Ectodermal cell (in vitro differentiated cells): ENCODE measurements at regions not wholly inside any gene's neighbourhood (a gene's known extent, or its start where the extent isn't known, plus 50 kb on each side); places are given as distances from the start of the nearest gene placed in this dataset.

Experiments
- H3K27ac ChIP-seq: 2 replicates; pipeline ENCODE4 v1.7.0; 2013; ENCODE audit warnings: mild to moderate bottlenecking, low read depth, low read length; ENCODE audit not compliant: insufficient read depth, poor library complexity, severe bottlenecking
- H3K27me3 ChIP-seq: 2 replicates; pipeline ENCODE4 v1.7.0; 2013; ENCODE audit warnings: mild to moderate bottlenecking, low read length; ENCODE audit not compliant: insufficient read depth, control insufficient read depth, poor library complexity, severe bottlenecking
- H3K36me3 ChIP-seq: one replicate; pipeline ENCODE4 v1.7.0; 2013; ENCODE audit warnings: low read length; ENCODE audit not compliant: control insufficient read depth, insufficient read depth
- H3K4me1 ChIP-seq: one replicate; pipeline ENCODE4 v1.7.0; 2013; ENCODE audit warnings: low read length; ENCODE audit not compliant: control insufficient read depth, insufficient read depth
- H3K4me3 ChIP-seq: 2 replicates; pipeline ENCODE4 v1.7.0; 2013; ENCODE audit warnings: low read depth, low read length, control low read depth; ENCODE audit not compliant: insufficient read depth
- H3K9me3 ChIP-seq: 2 replicates; pipeline ENCODE4 v1.7.0; 2013; ENCODE audit warnings: mild to moderate bottlenecking, low read length, moderate library complexity; ENCODE audit not compliant: control insufficient read depth
- WGBS, 2 experiments: methylation state at CpG; one replicate each; pipeline ENCODE4 v1.1.7; 2013; ENCODE audit warnings: missing lambda C conversion rate in 2 of 2; 5-methylcytosine and 5-hydroxymethylcytosine counted together

- no peaks in the 10 kb centered on the region for H3K27me3 ChIP-seq
- no peaks in the 10 kb centered on the region for H3K4me1 ChIP-seq
- no peaks in the 10 kb centered on the region for H3K36me3 ChIP-seq
- 93 to 95% methylated on average over 2 of the region's 2 CpGs for WGBS, 2 experiments
- peaks cover 4% of the 10 kb centered on the region for H3K9me3 ChIP-seq
- H3K27ac ChIP-seq, result no peak overlapping the region
- no peak overlapping the region for H3K4me3 ChIP-seq
These were observed 1230.4 kb downstream of the AACS start for GRCh38 chr12:126295652-126296051.

GRCh38 chr12:126309278-126309677 is 1244.0 kb downstream of the AACS start:
- Histone ChIP-seq H3K27ac (no peak overlapping the region), H3K4me1 (no peaks in the 10 kb centered on the region), H3K9me3 (no peaks in the 10 kb centered on the region), H3K4me3 (no peak overlapping the region), H3K27me3 (no peaks in the 10 kb centered on the region), H3K36me3 (no peaks in the 10 kb centered on the region)
- WGBS, 2 experiments, result 92 to 96% methylated on average over 3 of the region's 3 CpGs

- no peaks in the 10 kb centered on the region for H3K4me1 ChIP-seq
- no peaks in the 10 kb centered on the region for H3K36me3 ChIP-seq
- no peak overlapping the region for H3K27ac ChIP-seq
- no peak overlapping the region for H3K4me3 ChIP-seq
- H3K9me3 ChIP-seq, result no peaks in the 10 kb centered on the region
- 89 to 95% methylated on average over 3 of the region's 3 CpGs for WGBS, 2 experiments
- H3K27me3 ChIP-seq, result no peaks in the 10 kb centered on the region
These were observed 1247.2 kb downstream of the AACS start for GRCh38 chr12:126312457-126312856.

- no peaks in the 10 kb centered on the region for H3K9me3 ChIP-seq
- 88 to 93% methylated on average over 3 of the region's 3 CpGs for WGBS, 2 experiments
- H3K36me3 ChIP-seq, result no peaks in the 10 kb centered on the region
- H3K27me3 ChIP-seq, result no peaks in the 10 kb centered on the region
- H3K27ac ChIP-seq, result no peak overlapping the region
- no peak overlapping the region for H3K4me3 ChIP-seq
- no peaks in the 10 kb centered on the region for H3K4me1 ChIP-seq
These were observed 1251.2 kb downstream of the AACS start for GRCh38 chr12:126316411-126316810.

GRCh38 chr12:126337556-126338441 is 1272.6 kb downstream of the AACS start:
- H3K36me3 ChIP-seq, result no peaks in the 10 kb centered on the region

GRCh38 chr12:126342866-126343265 is 1277.6 kb downstream of the AACS start:
- no peaks in the 10 kb centered on the region for H3K27me3 ChIP-seq
- H3K27ac ChIP-seq, result no peak overlapping the region
- no peaks in the 10 kb centered on the region for H3K36me3 ChIP-seq
- WGBS, 2 experiments, result no CpG with 5 or more reads among the region's 1 CpG
- no peak overlapping the region for H3K4me3 ChIP-seq
- no peaks in the 10 kb centered on the region for H3K9me3 ChIP-seq
- no peaks in the 10 kb centered on the region for H3K4me1 ChIP-seq

More at GRCh38 chr12:126337556-126338441, 1272.6 kb downstream of the AACS start:
- 90 to 96% methylated on average over 6 to 7 of the region's 7 CpGs for WGBS, 2 experiments
- Histone ChIP-seq H3K27me3 (no peaks in the 10 kb centered on the region), H3K4me1 (no peaks in the 10 kb centered on the region), H3K4me3 (no peak overlapping the region), H3K9me3 (no peaks in the 10 kb centered on the region), H3K27ac (no peak overlapping the region)

GRCh38 chr12:126343321-126343720 is 1278.1 kb downstream of the AACS start:
- Histone ChIP-seq H3K4me1 (no peaks in the 10 kb centered on the region), H3K36me3 (no peaks in the 10 kb centered on the region), H3K27me3 (no peaks in the 10 kb centered on the region), H3K4me3 (no peak overlapping the region), H3K9me3 (no peaks in the 10 kb centered on the region), H3K27ac (no peak overlapping the region)
- 91 to 93% methylated on average over 3 of the region's 3 CpGs for WGBS, 2 experiments

GRCh38 chr12:126346087-126346486 is 1280.9 kb downstream of the AACS start:
- Histone ChIP-seq H3K36me3 (no peaks in the 10 kb centered on the region), H3K9me3 (no peaks in the 10 kb centered on the region), H3K4me1 (no peaks in the 10 kb centered on the region), H3K27me3 (no peaks in the 10 kb centered on the region), H3K27ac (no peak overlapping the region), H3K4me3 (no peak overlapping the region)
- WGBS, 2 experiments, result 89 to 90% methylated on average over 3 of the region's 3 CpGs

- Histone ChIP-seq H3K27ac (no peak overlapping the region), H3K4me3 (no peak overlapping the region), H3K27me3 (no peaks in the 10 kb centered on the region), H3K9me3 (no peaks in the 10 kb centered on the region), H3K4me1 (no peaks in the 10 kb centered on the region), H3K36me3 (no peaks in the 10 kb centered on the region)
- 72 to 82% methylated on average over 5 of the region's 5 CpGs for WGBS, 2 experiments
These were observed 1282.2 kb downstream of the AACS start for GRCh38 chr12:126347421-126347820.

- Histone ChIP-seq H3K4me1 (no peaks in the 10 kb centered on the region), H3K27ac (no peak overlapping the region)
- 94 to 95% methylated on average over 5 of the region's 5 CpGs for WGBS, 2 experiments
These were observed 1284.1 kb downstream of the AACS start for GRCh38 chr12:126349383-126349782.

More at GRCh38 chr12:126349383-126349782, 1284.1 kb downstream of the AACS start:
- no peaks in the 10 kb centered on the region for H3K9me3 ChIP-seq
- no peaks in the 10 kb centered on the region for H3K27me3 ChIP-seq
- no peak overlapping the region for H3K4me3 ChIP-seq
- H3K36me3 ChIP-seq, result no peaks in the 10 kb centered on the region
